RWPE1 (cell line): ENCODE measurements at regions not wholly inside any gene's neighbourhood (a gene's known extent, or its start where the extent isn't known, plus 50 kb on each side); places are given as distances from the start of the nearest gene placed in this dataset.

Source experiments
- CTCF ChIA-PET: fragments of 350-600 bp; sonication (Branson Sonifier 250); formaldehyde crosslinking; extraction: SDS; loops from one replicate; lab custom pipeline; 2021; lab: Yijun Ruan, JAX
- POLR2A ChIA-PET: fragments of 400-600 bp; formaldehyde crosslinking; extraction: SDS; loops from one replicate; lab custom pipeline; 2020; ENCODE audit warnings: antibody characterized with exemption; ENCODE audit not compliant: low non-redundant PET; lab: Yijun Ruan, JAX
- DNase-seq: peaks from one replicate; pipeline ENCODE4 v3.0.0; 2012; ENCODE audit warnings: low spot score
- H3K27ac ChIP-seq: fragments of 450-650 bp; 2 replicates; pipeline ENCODE4 v1.5.1; 2017
- TF ChIP-seq, protein P1 (sequence below): fragments of 450-650 bp; conservative IDR thresholded peaks from 2 replicates; pipeline ENCODE4 v1.5.1; 2017; ENCODE audit warnings: low read depth, mild to moderate bottlenecking

DNA sequence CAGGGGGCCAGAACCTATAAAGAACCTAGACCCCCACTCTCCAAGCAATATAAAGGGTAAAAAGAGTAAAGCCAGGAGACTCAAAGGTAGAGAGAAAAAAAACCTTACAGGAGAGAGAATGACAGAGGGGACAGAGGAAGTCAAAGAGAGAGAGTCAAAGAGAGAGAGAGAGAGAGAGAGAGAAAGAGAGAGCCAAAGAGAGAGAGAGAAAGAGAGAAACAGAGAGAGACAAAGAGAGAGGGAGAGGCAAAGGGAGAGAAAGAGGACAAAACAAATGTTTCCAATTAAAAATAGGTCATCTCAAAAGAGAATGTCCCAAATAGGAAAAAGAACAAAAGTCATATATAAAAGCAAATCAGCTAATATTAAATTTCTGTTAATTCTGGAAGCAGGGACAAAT is 251.5 kb downstream of the DPY19L2 start:
- CTCF ChIA-PET = no interaction called here
- TF ChIP-seq, protein P1, sequence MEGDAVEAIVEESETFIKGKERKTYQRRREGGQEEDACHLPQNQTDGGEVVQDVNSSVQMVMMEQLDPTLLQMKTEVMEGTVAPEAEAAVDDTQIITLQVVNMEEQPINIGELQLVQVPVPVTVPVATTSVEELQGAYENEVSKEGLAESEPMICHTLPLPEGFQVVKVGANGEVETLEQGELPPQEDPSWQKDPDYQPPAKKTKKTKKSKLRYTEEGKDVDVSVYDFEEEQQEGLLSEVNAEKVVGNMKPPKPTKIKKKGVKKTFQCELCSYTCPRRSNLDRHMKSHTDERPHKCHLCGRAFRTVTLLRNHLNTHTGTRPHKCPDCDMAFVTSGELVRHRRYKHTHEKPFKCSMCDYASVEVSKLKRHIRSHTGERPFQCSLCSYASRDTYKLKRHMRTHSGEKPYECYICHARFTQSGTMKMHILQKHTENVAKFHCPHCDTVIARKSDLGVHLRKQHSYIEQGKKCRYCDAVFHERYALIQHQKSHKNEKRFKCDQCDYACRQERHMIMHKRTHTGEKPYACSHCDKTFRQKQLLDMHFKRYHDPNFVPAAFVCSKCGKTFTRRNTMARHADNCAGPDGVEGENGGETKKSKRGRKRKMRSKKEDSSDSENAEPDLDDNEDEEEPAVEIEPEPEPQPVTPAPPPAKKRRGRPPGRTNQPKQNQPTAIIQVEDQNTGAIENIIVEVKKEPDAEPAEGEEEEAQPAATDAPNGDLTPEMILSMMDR = no peak
- POLR2A ChIA-PET = no interaction called here
- H3K27ac ChIP-seq = no peak overlapping the region
- no peak for DNase-seq

DNA sequence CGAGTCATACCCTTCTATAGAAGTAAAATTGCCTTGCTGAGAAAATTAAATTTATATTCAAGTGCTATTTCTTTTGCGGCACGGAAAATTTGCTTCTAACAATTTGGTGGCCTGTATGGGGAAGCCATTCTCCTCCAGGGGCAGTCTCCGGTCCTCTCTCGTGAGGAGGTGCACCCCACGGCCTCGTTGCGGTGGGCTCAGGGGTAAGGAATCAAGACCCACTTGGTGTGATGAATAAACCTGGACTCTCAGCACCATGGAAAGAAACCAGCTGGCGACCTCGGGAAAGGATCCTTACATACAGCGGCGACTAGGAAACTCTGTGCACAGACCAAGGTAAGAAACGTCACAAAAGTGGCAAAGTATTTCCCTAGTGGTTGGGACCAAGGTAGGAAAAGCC is 252.9 kb downstream of the DPY19L2 start:
- DNase-seq = no peak
- CTCF ChIA-PET = no interaction called here
- POLR2A ChIA-PET = no interaction called here
- TF ChIP-seq, protein P1 = no peak
- no peak overlapping the region for H3K27ac ChIP-seq

GRCh38 chr12:63410197-63410596 is 258.1 kb downstream of the DPY19L2 start:
- ChIA-PET CTCF (no interaction called here), POLR2A (no interaction called here)
- TF ChIP-seq, protein P1 = no peak
- H3K27ac ChIP-seq = no peak overlapping the region
- DNase-seq = no peak

GRCh38 chr12:63406781-63407180 is 255.8 kb upstream of the AVPR1A start:
- ChIA-PET POLR2A (no interaction called here), CTCF (no interaction called here)
- TF ChIP-seq, protein P1 = no peak
- H3K27ac ChIP-seq = no peak overlapping the region
- no peak for DNase-seq

DNA sequence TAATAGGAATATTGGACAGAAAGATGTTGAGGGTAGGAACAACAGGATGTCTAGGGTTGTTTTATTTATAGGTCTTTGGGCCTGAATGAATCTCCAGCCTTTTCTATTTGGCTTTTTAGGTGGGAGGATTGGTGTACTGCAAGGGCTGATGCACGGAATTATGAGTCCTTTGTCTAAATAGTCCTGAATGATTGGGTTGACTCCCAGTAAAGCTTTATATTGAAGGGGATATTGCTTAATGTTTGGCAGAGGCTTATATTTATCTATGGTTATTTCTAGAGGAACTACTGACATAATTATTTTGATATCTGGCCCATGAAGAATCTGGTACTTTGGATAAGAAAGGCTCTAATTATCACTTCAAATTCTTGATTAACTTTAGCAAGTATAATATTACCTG is 253.6 kb upstream of the AVPR1A start:
- ChIA-PET POLR2A (no interaction called here), CTCF (no interaction called here)
- no peak for DNase-seq
- no peak overlapping the region for H3K27ac ChIP-seq
- TF ChIP-seq, protein P1 = no peak

DNA sequence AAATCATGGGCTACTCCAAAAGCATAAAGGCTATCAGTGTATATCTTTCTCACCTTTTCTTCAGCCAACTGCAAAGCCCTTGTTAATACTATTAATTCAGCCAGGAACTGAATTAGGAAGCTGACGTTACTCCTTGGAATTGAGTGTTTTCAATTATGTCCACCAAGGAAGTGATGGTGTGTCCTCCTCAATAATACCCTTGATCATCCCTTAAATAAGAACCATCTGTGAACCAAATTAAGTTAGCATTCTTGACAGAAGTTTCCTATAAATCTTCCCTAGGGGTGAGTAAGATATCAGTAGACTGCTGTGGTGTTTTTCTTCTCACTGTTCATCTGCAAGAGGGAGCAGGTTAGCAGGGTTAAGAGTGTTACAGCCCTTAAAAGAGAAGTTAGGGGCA is 252.3 kb upstream of the AVPR1A start:
- POLR2A ChIA-PET = no interaction called here
- TF ChIP-seq, protein P1 = no peak
- H3K27ac ChIP-seq = no peak overlapping the region
- no peak for DNase-seq
- CTCF ChIA-PET = no interaction called here

GRCh38 chr12:63400718-63401117 is 249.7 kb upstream of the AVPR1A start:
- H3K27ac ChIP-seq = no peak overlapping the region
- TF ChIP-seq, protein P1 = no peak
- ChIA-PET CTCF (no interaction called here), POLR2A (no interaction called here)
- DNase-seq = peak; percentile 32
